Thoracic aorta (tissue), 2 donors: ENCODE measurements at regions not wholly inside any gene's neighbourhood (a gene's known extent, or its start where the extent isn't known, plus 50 kb on each side); places are given as distances from the start of the nearest gene placed in this dataset.

Source experiments
- ATAC-seq: fragments of 150-250 bp; one replicate; pipeline ENCODE4 v1.8.0; 2017; ENCODE audit warnings: low read depth; ENCODE audit not compliant: insufficient number of reproducible peaks, low FRiP score
- DNase-seq: peaks from one replicate; pipeline ENCODE4 v3.0.0-alpha.2; 2020; ENCODE audit warnings: low spot score
- H3K27ac ChIP-seq, 2 donors: fragments of 200-600 bp; sonication (generic); 1 replicate in 1 of 2; 2 replicates in 1 of 2; pipeline ENCODE4 v1.5.1; 2016; ENCODE audit warnings: mild to moderate bottlenecking in 2 of 2, moderate library complexity in 2 of 2
- H3K27me3 ChIP-seq: fragments of 200-600 bp; sonication (generic); replicated peaks from 2 replicates; pipeline ENCODE4 v1.6.0; 2016; ENCODE audit warnings: mild to moderate bottlenecking; ENCODE audit not compliant: insufficient read depth
- H3K36me3 ChIP-seq: fragments of 200-600 bp; sonication (generic); one replicate; pipeline ENCODE4 v1.5.1; 2016
- H3K4me1 ChIP-seq, 2 donors: fragments of 200-600 bp; sonication (generic); 1 replicate in 1 of 2; 2 replicates in 1 of 2; pipeline versions ENCODE4 v1.5.1 to v1.6.0; 2016; ENCODE audit warnings: low read depth in 2 of 2, mild to moderate bottlenecking in 1 of 2; ENCODE audit not compliant: control insufficient read depth in 1 of 2
- H3K4me3 ChIP-seq: fragments of 200-600 bp; sonication (generic); 2 replicates; pipeline ENCODE4 v1.5.1; 2016; ENCODE audit warnings: mild to moderate bottlenecking
- H3K9me3 ChIP-seq: fragments of 200-600 bp; sonication (generic); 2 replicates; pipeline ENCODE4 v1.5.1; 2016
- TF ChIP-seq, protein P1 (sequence below): fragments of 200-600 bp; sonication (generic); IDR thresholded peaks from one replicate; pipeline ENCODE4 v1.5.1; 2019; ENCODE audit warnings: antibody characterized with exemption

GRCh38 chr4:30957706-30958105 is 237.5 kb downstream of the PCDH7 start:
- peaks cover 8 to 29% of the 10 kb centered on the region in 2 donors for H3K4me1 ChIP-seq
- TF ChIP-seq, protein P1, sequence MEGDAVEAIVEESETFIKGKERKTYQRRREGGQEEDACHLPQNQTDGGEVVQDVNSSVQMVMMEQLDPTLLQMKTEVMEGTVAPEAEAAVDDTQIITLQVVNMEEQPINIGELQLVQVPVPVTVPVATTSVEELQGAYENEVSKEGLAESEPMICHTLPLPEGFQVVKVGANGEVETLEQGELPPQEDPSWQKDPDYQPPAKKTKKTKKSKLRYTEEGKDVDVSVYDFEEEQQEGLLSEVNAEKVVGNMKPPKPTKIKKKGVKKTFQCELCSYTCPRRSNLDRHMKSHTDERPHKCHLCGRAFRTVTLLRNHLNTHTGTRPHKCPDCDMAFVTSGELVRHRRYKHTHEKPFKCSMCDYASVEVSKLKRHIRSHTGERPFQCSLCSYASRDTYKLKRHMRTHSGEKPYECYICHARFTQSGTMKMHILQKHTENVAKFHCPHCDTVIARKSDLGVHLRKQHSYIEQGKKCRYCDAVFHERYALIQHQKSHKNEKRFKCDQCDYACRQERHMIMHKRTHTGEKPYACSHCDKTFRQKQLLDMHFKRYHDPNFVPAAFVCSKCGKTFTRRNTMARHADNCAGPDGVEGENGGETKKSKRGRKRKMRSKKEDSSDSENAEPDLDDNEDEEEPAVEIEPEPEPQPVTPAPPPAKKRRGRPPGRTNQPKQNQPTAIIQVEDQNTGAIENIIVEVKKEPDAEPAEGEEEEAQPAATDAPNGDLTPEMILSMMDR, result no peak
- no peak for ATAC-seq

DNA sequence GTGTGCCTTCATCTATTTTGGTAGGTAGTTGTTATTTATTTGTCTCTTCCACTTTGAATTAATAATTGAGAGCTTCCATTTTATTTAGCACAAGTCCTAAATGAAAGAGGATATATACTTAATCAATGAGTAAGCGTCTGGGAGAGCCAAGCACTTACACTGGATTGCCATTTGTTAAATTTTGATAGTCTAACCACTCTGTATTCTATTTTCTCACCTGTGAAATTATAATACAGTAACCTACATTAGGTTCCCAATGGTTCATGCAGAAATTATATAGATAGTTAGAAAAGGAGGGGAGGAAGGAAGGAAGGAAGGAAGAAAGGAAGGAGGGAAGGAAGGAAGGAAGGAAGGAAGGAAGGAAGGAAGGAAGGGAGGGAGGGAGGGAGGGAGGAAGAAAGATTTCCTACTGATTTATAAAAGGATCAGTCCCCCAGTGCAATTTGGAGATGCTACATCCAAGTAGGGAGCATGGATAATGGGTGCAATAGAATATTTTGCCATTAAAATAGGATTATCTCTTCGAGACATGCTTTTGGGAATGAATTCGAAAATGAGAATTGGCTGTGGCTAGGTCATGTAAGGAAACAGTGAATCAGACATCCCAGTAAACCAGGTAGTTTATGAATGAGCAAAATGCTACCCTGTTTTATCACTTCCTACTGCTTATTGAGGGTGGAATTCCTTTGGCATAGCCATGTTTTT is 239.8 kb downstream of the PCDH7 start:
- H3K4me1 ChIP-seq, result peaks cover 0 to 16% of the 10 kb centered on the region in 2 donors
- no peak overlapping the region for H3K4me3 ChIP-seq
- ATAC-seq (no peak), DNase-seq (no peak)
- TF ChIP-seq, protein P1, result no peak
- no peaks in the 10 kb centered on the region for H3K36me3 ChIP-seq
- no peaks in the 10 kb centered on the region for H3K9me3 ChIP-seq
- H3K27ac ChIP-seq, result no peak overlapping the region
- H3K27me3 ChIP-seq, result no peaks in the 10 kb centered on the region

More at GRCh38 chr4:30957706-30958105, 237.5 kb downstream of the PCDH7 start:
- H3K9me3 ChIP-seq, result no peaks in the 10 kb centered on the region
- DNase-seq, result no peak
- no peaks in the 10 kb centered on the region for H3K36me3 ChIP-seq
- H3K27ac ChIP-seq, result no peak overlapping the region
- no peak overlapping the region for H3K4me3 ChIP-seq
- H3K27me3 ChIP-seq, result no peaks in the 10 kb centered on the region

GRCh38 chr4:30962939-30963338 is 242.8 kb downstream of the PCDH7 start:
- no peak for DNase-seq
- Histone ChIP-seq H3K36me3 (no peaks in the 10 kb centered on the region), H3K4me1 (peaks cover 4 to 22% of the 10 kb centered on the region in 2 donors), H3K27ac (no peak overlapping the region), H3K27me3 (no peaks in the 10 kb centered on the region), H3K4me3 (no peak overlapping the region), H3K9me3 (no peaks in the 10 kb centered on the region)
- no peak for ATAC-seq
- TF ChIP-seq, protein P1, result no peak

DNA sequence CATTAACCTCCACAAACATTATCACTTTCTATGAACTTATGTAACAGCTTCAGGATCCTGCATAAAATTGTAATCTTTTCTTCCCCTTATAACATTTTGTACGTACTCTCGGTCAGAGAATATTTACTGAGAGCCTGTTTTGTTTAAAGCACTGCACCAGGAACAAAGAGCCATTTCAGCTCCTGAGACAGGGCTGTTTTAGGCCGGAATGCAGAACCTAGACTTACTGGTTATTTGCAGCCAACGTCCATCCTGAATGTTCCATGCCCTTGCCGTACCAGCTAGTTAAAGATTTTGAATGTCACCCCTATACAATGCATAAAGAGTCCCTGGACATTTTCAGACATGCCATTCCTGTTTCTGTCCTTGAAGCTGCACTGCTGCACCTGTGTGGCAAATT is 248.8 kb downstream of the PCDH7 start:
- ATAC-seq (no peak), DNase-seq (no peak)
- Histone ChIP-seq H3K9me3 (no peaks in the 10 kb centered on the region), H3K4me3 (no peak overlapping the region), H3K27ac (no peak overlapping the region), H3K27me3 (no peaks in the 10 kb centered on the region), H3K4me1 (peaks cover 7 to 39% of the 10 kb centered on the region in 2 donors), H3K36me3 (no peaks in the 10 kb centered on the region)
- TF ChIP-seq, protein P1, result no peak

- Histone ChIP-seq H3K4me1 (peaks cover 9 to 43% of the 10 kb centered on the region in 2 donors), H3K27me3 (no peaks in the 10 kb centered on the region), H3K9me3 (no peaks in the 10 kb centered on the region), H3K4me3 (no peak overlapping the region), H3K27ac (no peak overlapping the region), H3K36me3 (no peaks in the 10 kb centered on the region)
- no peak for DNase-seq
- TF ChIP-seq, protein P1, result no peak
- no peak for ATAC-seq
Measured at GRCh38 chr4:30972542-30972941, 252.4 kb downstream of the PCDH7 start.
